Ovary (tissue), 7 donors: ENCODE measurements at regions not wholly inside any gene's neighbourhood (a gene's known extent, or its start where the extent isn't known, plus 50 kb on each side); places are given as distances from the start of the nearest gene placed in this dataset.

Source experiments
- DNase-seq, 5 donors: peaks; one replicate each; pipeline ENCODE4 v3.0.0-alpha.2; 2019 to 2020
- H3K27ac ChIP-seq, 2 donors: fragments of 200-600 bp; one replicate each; pipeline versions ENCODE4 v1.5.1 to v1.8.0; 2019 to 2022
- H3K27me3 ChIP-seq: fragments of 200-600 bp; one replicate; pipeline ENCODE4 v1.8.0; 2022
- H3K36me3 ChIP-seq: fragments of 200-600 bp; sonication (generic); one replicate; pipeline ENCODE4 v1.5.1; 2019
- H3K4me1 ChIP-seq: one replicate; pipeline ENCODE4 v1.8.1; 2013; ENCODE audit warnings: mild to moderate bottlenecking, moderate library complexity; ENCODE audit not compliant: insufficient read depth
- H3K4me3 ChIP-seq: fragments of 200-600 bp; sonication (generic); one replicate; pipeline ENCODE4 v1.5.1; 2017
- H3K9me3 ChIP-seq, 2 donors: fragments of 200-600 bp in 1 of 2; sonication (generic) in 1 of 2; one replicate each; pipeline versions ENCODE4 v1.5.1 to v1.8.1; 2013 to 2019; ENCODE audit warnings: mild to moderate bottlenecking in 1 of 2, moderate library complexity in 1 of 2
- EP300 ChIP-seq: sonication (generic); formaldehyde crosslinking; IDR thresholded peaks from one replicate; pipeline ENCODE4 v1.6.1; 2017; ENCODE audit warnings: antibody characterized with exemption
- POLR2A ChIP-seq: fragments of 450-650 bp; IDR thresholded peaks from one replicate; pipeline ENCODE4 v1.6.1; 2017; ENCODE audit warnings: antibody characterized with exemption, mild to moderate bottlenecking, moderate library complexity
- WGBS, 3 donors: extraction: QIAGEN DNeasy Blood & Tissue Kit in 1 of 3; methylation state at CpG; one replicate each; pipeline versions ENCODE4 v1.1.5 to v1.1.7; 2013 to 2017; 5-methylcytosine and 5-hydroxymethylcytosine counted together
- intact Hi-C, 4 donors: fragments of 100-400 bp; cut with DNase I; formaldehyde crosslinking; loops; one replicate each; pipeline versions ENCODE4 v1.11.0 to v1.15.1; 2022 to 2023
- TF ChIP-seq, protein P1 (sequence below), 3 donors: fragments of 450-650 bp in 2 of 3; fragments of 200-600 bp in 1 of 3; IDR thresholded peaks; one replicate each; pipeline versions ENCODE4 v1.5.1 to v1.8.0; 2016 to 2022; ENCODE audit warnings: antibody characterized with exemption in 3 of 3, mild to moderate bottlenecking in 1 of 3
- donor health status: DM: no; HTN: no; CAD: no; lungs with moderate emphysema.
- donor health status: DM: no; HTN: no; CAD: no.
- donor health status: Bipolar disorder and iron deficiency.
- donor health status: DM: no; HTN: no; CAD: no.
- donor health status: DM: yes; HTN: yes; CAD: no.

- WGBS, 3 donors, result 80 to 89% (median 83%) methylated on average over 1 of the region's 1 CpG
- no peaks in the 10 kb centered on the region for H3K9me3 ChIP-seq
- H3K27ac ChIP-seq, result no peak overlapping the region
- no peak overlapping the region for H3K4me3 ChIP-seq
- DNase-seq, result no peak
- no peaks in the 10 kb centered on the region for H3K36me3 ChIP-seq
- H3K4me1 ChIP-seq, result no peaks in the 10 kb centered on the region
- TF ChIP-seq, protein P1, sequence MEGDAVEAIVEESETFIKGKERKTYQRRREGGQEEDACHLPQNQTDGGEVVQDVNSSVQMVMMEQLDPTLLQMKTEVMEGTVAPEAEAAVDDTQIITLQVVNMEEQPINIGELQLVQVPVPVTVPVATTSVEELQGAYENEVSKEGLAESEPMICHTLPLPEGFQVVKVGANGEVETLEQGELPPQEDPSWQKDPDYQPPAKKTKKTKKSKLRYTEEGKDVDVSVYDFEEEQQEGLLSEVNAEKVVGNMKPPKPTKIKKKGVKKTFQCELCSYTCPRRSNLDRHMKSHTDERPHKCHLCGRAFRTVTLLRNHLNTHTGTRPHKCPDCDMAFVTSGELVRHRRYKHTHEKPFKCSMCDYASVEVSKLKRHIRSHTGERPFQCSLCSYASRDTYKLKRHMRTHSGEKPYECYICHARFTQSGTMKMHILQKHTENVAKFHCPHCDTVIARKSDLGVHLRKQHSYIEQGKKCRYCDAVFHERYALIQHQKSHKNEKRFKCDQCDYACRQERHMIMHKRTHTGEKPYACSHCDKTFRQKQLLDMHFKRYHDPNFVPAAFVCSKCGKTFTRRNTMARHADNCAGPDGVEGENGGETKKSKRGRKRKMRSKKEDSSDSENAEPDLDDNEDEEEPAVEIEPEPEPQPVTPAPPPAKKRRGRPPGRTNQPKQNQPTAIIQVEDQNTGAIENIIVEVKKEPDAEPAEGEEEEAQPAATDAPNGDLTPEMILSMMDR (IDR thresholded peaks at IDR 0.05), result no peak
- TF ChIP-seq POLR2A (no peak), EP300 (no peak)
- intact Hi-C loops, result no loop called here
- H3K27me3 ChIP-seq, result no peaks in the 10 kb centered on the region
Observed at GRCh38 chr2:17059458-17059857, 393.8 kb upstream of the CYRIA start.

- TF ChIP-seq EP300 (no peak), POLR2A (no peak)
- TF ChIP-seq, protein P1 (IDR thresholded peaks at IDR 0.05), result no peak
- Histone ChIP-seq H3K4me3 (no peak overlapping the region), H3K9me3 (no peaks in the 10 kb centered on the region), H3K4me1 (no peaks in the 10 kb centered on the region), H3K36me3 (no peaks in the 10 kb centered on the region), H3K27ac (no peak overlapping the region), H3K27me3 (no peaks in the 10 kb centered on the region)
- no peak for DNase-seq
- 58 to 62% (median 59%) methylated on average over 3 of the region's 3 CpGs for WGBS, 3 donors
- intact Hi-C loops, result no loop called here
Observed at GRCh38 chr2:17058772-17059402, 393.3 kb upstream of the CYRIA start.

DNA sequence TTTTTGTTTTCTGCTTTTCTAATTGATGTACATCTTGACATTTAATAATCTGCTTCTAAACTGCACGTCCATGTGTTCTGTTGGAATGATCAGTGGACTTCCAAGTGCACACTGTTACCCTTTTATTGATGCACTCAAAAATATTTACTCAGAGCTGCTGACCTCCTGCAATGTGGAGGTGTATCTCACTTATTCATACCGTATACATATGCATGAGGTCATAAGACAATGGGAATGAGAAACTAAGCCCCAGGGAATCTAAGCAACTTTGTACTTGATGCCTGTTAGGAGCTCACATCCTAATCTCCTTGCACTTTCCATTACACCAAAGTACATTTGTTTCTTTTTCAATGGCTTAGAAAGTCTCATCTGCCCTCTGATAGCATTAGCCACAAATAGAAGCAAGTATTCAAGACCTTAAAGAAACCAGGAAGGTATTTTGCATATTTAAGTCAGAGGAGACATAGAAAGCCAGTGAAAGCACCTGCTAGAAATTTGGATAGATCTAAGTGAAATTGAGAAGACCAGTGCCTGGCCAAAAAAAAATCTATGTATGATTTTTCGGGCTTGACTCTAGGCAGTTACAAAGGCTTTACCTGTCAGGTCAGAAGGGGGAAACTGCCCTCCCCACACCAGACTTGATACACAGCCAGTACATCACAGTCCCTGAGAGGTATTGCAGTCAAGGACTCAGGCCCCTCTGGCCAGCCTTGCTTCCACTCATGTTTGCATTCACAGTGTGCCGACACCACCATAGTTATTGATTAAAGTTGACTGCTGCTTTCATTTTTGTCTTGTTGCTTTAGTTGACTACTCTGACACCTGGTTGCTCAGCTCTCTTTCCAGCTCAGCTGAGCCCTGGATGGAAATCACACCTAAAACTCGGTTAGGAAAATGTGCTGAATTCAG lies 391.7 kb upstream of the CYRIA start:
- no peaks in the 10 kb centered on the region for H3K36me3 ChIP-seq
- no peaks in the 10 kb centered on the region for H3K9me3 ChIP-seq
- H3K27me3 ChIP-seq, result no peaks in the 10 kb centered on the region
- no peaks in the 10 kb centered on the region for H3K4me1 ChIP-seq
- no peak overlapping the region for H3K27ac ChIP-seq
- DNase-seq, result no peak
- TF ChIP-seq, protein P1 (IDR thresholded peaks at IDR 0.05), result no peak
- no peak for TF ChIP-seq POLR2A
- no peak for TF ChIP-seq EP300
- 62 to 72% (median 70%) methylated on average over 5 of the region's 5 CpGs for WGBS, 3 donors
- intact Hi-C loops, result no loop called here
- H3K4me3 ChIP-seq, result no peak overlapping the region

GRCh38 chr2:17056236-17056635 lies 390.6 kb upstream of the CYRIA start:
- Histone ChIP-seq H3K36me3 (no peaks in the 10 kb centered on the region), H3K9me3 (no peaks in the 10 kb centered on the region), H3K4me3 (no peak overlapping the region), H3K27ac (no peak overlapping the region), H3K4me1 (no peaks in the 10 kb centered on the region), H3K27me3 (no peaks in the 10 kb centered on the region)
- TF ChIP-seq, protein P1 (IDR thresholded peaks at IDR 0.05), result no peak
- TF ChIP-seq POLR2A (no peak), EP300 (no peak)
- WGBS, 3 donors, result 77 to 87% (median 85%) methylated on average over 4 of the region's 4 CpGs
- DNase-seq, result no peak
- intact Hi-C loops, result no loop called here
